IPS-NIHi11 (cell line): ENCODE measurements at regions not wholly inside any gene's neighbourhood (a gene's known extent, or its start where the extent isn't known, plus 50 kb on each side); places are given as distances from the start of the nearest gene placed in this dataset.
"Not testable (repeated sequence)": the region's sequence is repeated elsewhere in the genome, so short reads cannot be mapped to it uniquely, and the experiment has no call there.

Experiments used
- DNase-seq: peaks from one replicate; pipeline ENCODE4 v3.0.0; 2012; ENCODE audit warnings: mixed read lengths, low spot score

DNA sequence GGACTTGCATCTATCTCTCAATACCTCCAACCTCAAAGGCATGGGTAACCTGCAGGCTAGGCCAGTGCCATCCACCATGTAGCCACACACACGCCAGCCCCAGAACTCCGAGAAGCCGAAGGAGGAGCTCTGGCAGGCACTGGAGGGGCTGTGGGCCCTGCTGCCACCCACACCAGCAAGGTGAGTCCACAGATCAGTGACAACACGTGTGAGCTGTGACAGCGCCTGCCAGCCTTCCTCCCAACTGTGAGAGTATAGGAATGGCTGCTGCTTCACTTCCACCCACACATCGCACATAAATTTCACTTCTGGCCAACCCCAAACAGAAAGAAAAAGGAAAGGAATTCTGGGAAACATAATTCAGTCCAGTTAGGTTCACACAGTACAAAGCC is 422.6 kb downstream of the BCOR start:
- DNase-seq: no peak

DNA sequence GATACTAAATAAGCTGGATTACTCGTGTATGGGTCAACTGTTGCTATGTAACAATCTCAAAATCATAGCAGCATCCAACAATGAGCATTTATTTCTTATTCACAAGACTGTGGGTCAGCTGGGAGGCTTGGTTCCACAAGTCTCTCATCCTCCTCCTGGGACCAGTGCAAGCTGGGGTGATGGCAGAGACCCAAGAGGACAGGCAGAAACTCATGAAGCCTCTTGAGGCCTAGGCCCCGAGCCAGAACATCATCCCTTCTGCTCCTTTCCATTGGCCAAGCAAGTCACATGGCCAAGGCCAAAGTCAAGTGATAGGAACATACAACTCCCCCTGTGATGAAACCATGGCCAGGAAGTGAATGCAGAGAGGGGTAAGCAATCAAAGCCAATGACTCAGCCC is 422.1 kb downstream of the BCOR start:
- no peak for DNase-seq

DNA sequence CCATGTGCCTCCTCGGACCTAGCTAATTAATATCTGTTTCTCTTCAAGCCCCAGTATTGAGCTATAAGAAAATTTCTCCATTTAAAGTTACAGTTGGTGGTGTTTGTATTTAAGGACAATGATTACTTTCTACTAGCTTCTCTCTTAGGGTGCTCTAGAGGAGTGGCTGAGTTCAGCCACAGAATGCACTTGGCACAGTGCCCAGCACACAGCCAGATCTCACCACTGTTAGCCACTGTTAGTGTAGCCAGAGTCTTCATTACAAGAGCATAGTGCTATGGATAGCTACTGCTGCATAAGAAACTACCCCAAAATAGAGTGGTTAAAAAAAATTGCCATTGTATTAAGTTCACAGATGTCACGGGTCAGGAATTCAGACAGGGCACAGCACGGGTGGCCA is 421.3 kb downstream of the BCOR start:
- DNase-seq: no peak

DNA sequence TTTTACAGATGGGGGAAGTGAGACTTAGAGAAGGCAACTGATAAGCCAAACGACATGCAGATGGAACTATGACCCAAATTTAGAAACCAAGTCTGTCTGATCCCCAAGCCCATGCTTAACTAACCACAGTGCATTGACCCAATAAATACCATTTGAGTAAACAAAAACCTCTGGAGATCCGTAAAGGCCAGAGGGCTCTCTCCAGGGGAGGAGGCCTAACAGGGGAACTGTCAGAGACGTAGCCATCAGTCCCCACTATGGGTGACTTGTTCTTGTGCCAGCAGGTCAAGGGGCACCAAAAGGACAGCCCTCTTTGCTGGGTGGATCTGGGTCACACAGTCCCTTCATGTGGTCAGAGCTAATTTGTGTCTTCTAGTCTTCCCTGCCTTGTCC is 420.2 kb downstream of the BCOR start:
- no peak for DNase-seq

DNA sequence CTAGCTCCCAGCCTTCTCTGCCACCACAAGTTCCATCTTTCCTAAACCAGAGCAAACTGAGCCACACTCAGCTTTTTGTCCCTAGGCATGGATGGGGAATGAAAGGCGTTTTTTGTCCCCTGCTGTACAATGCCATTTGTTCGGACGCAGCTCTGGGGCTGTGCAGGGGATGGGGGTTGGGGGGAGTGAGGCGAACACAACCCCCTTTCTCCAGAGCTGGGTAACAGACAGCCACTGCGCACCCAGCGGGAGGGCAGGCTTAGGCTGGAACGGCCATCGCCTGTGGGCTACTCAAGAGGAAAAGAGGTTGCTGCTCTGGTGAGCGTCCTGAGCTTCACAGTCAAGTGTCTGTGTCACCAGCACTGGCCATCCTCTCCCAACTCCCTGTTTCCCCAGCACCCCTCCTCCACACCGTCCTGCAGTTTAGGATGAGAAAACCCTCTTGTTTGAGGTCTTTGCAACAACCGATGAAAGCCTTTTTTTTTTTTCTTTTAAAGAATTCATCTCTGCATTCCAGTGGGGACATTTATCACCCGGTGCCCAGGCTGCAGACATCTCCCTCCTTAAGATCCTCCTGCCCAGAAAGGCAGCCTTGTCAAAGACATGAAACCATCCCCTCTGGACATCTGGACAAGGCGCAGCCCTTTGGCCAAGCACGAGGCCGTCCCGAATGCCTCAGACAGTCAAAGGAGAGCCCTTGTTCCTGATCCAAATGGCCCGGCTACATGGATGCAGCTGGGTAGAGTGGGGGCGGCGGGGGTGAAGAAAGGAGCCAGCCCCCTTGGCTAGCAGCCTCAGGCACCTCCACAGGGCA is 419.6 kb downstream of the BCOR start:
- DNase-seq: no peak

DNA sequence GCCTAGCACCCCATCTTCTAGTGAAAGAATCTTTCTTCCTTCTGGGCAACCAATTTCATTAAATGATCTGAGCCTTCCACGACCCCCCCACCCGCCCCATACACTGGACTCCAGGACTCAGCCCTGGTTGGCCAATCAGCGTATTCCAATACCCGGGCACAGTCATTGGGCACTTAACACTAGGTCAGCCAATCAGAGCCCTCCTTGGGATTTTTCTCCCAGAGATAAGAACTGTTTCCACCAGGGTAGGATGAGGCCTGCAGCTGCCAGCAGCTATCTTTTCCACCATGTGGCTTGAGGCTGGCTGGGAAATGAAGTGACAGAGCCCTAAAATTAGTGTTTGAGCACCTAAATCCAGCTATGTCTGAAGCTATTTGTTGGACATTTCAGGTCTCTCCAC is 418.8 kb downstream of the BCOR start:
- DNase-seq: peak; percentile 14

DNA sequence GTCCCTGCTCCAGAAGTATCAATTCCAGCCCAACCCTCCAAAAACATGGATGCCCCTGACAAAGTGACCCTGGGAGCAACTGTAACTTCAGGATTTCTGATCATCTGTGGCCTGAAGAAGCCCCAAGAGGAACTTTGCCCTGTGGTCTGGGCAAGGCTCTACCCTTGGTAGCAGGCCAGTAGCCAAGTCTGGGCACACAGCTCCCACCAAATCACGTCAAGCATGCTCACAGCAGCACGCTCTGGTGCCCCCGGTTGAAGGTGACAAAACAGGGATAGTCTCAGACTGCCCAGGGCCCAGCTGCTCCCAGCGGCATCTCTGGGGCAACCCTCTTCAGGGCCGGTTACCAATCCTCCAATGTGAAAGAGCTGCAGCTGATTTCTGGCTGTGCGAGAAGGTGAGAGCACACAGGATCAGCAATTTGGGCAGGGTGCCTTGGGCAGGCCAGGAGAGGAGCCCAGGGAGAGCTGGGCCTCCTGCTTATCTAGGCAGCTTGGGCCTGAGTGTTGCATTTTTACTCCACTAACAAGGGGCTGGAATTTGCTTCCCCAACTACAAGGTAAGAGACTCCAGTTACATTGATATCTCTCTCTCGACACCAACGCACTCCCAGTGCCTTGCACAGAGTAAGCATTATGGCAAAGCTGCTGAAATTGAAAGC is 418.1 kb downstream of the BCOR start:
- no peak for DNase-seq

DNA sequence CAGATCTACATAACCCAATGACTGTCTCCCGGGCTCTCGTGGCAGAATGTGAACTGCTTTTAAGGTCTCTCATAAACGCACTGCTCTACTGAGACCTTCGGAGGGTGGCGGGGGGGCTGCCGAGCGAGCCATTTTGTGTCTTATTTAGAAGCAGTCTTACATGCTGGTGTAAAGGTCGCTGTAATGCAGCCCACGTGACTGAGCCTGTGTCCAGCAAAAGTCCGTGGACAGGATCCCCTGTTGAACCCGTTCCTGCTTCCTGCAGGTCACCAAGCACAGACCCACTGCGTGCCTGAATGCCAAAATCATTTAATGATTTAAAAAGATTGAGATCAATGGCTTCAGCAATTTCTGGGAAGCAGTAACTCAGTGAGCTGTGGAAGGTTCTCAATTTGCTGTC is 415.9 kb downstream of the BCOR start:
- DNase-seq: no peak

DNA sequence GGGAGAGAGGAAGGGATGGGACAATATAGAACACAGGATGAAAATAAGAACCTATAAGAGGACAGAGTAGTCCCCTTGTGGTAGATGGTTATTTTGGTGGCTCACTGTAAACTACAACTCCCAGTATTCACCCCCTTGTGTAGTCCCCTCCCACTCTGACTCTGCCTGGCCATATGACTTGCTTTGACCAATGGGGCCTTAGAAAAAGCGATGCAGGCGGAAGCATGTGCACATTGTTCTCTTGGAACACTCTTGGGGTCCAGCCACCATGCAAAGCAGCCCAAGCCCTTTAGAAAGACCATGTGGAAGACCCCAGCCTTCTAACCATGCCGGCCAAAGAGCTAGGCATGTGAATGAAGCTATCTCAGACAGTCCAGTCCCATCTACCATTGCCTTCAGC is 415.0 kb downstream of the BCOR start:
- DNase-seq: peak; percentile 19

DNA sequence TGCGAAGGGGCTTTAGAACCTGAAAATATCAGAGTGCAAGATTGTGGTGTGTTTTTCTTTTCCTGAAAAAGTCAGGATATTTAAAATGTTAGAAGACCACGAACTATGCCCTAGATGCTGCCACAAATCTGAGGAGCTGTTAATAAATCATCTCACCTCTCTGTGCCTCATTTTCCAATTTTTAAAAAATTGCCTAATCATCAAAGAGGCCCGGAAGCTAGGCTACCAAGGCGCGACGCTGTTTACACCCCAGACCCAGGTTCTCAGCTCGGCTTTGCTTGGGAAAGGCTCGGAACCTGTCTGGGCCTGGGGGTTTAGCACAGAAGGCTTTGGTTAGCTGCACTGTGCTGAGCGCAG is 409.6 kb downstream of the BCOR start:
- DNase-seq: no peak

DNA sequence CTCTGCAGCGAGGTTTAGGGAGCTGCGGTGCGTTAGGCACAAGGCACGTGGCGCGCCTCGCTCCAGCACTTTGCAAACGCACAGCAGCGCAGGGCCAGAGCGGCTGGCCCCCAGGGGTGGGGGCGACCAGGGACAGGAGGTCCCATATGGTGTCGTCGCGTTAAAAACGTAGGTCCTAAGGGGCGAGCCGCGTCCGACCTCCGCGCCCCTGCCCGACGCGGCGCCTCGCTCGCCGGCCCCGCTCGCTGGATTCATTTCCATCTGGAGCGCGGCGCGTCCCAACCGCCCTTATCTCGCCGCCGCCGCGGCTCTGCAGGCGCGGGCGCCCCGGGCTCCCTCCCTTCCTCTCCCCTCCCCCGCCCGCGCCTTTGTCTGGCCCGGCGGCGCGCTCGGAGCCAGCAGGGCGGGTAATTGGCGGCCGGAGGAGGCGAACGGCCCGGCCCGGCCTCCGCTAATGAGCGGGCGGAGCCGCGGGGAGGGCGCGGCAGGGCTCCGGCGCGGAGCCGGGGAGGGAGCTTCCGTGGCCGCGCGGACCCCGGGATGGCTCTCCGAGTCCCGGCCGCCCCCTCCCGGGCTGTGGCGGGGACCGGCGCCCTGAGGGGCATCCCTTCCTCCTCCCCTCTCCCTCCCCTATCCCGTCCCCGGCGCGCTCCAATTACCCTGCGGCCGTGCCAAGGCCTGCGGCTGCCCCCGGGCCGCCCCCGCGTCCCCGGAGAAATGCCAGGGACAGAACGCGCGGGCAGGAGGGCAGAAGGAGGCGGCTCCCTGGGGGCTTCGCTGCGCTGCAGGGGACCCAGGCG is 409.0 kb downstream of the BCOR start:
- peak; percentile 80 for DNase-seq

DNA sequence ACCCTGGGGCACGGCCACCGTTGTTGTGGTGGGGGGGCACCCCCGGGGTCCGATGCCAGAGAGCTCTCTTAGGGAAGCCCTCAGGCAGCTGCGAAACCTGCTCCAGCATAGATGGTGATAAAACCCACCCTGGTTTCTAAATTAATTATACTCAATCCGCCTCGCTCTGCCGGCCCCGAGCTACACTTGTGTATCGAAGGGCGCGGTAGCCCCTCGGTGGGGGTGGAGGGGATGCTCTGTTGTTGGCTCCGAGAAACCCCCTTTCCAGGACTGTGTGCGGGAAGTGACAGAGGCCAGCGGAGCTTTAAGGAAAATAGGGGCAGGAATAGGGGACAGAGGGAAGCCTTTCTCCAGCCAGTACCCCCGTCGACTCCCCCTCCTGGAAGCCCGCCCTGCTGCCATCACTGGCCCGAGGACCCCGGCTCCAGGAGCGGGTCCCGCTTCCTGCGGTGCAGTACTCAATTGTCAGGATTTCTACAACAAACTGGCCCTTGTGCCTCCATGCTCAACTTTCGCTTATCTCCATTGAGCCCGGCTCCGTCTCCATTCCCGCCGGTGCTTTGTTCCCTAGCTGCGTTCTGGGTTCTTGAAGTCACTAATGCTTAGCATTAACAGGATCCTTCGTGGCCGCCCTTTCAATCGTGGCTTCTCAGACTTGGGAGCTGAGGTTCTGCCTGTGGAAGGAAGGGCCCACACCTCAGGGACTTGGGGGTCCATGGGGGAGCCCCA is 408.2 kb downstream of the BCOR start:
- peak; percentile 17 for DNase-seq

DNA sequence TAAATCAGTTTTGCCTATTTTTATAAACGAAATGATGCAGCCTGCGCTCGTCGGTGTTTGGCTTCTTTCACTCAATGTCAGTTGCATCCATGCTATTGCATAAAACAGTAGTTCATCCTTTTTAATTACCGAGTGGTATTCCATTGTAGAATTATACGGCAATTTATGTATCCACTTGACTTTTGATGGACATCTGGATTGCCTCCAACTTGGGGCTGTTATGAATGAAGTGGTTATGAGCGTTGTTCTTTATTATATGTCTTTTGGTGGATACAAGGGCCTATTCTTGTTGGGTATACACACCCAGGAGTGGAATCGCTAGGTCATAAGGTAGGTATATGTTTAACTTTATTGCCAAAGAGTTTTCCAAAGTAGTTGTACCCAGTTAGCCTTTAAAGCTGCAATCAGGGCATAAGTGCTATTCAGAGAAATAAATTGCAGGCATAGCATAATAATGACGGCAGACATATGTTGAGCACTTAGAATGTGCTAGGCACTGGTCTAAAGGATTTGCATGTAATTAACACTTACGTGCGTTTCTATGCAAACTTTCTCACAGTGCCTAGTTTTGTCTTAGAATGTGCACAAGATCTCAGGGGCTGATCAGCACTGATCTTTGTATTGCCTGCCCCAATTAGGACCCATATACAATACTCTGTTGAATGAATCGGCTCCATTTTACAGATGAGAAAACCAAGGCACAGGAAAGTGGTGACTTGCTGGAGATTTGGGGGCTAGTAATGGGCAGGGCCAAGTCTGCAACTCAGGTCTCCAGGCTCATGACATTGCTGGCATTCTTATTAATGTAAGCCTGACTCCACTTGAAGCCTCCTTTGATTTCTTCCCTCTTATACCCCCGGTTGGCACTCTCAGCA is 407.0 kb downstream of the BCOR start:
- no peak for DNase-seq

DNA sequence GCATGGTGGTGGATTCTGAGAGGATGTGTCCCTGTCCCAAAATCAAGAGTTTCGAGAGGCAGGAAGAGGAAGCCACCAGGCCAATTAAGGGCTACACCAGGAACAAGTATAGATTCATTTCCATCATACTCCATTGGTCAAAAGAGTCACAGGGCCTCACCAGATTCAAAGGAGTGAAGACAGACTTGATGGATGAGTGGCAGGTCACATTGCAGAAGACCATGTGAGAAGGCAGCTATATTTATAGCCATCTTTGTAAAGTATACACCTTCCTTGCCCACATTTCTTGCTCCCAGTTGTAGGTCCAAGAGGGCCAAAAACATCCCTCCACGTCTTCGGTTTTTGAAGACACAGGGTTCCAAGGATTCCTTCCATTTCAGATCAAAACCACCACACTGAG is 406.0 kb downstream of the BCOR start:
- no peak for DNase-seq

DNA sequence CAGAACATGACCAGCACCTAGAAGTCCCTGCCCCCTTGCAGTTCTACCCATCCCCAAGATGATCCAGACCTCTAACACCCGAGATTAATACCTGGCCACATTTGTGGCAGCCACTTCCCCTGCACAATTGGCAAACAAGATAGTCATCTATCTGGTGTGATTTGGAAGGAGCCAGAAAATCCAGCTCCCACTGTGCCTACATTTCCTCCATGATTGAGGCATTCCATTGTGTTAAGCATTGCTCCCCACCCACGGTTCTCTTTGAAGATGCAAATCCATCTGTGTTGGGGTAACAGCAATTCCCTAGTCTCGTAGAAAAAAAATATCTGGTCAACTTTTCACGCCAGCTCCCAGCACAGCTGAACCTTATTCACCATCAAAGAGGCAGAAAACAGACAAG is 405.0 kb downstream of the BCOR start:
- no peak for DNase-seq

DNA sequence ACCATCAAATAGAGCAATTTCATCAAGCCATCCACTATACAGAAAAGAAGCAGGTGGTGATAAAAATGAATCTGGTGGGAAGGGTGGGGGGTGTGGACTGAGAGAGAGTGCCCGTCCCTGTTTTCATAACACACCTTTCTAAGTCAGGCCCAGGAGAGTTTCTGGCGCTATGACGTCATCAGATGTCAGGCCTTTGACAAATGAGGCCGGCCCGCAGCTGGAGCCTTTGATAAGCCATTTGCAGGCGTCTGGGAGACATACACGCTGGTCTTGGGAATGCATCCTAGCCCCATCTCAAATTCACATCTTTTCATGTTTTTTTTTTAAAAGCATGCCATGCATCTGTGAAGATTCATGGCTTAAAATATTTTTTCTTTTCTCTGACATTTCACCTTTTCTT is 404.5 kb downstream of the BCOR start:
- peak; percentile 17 for DNase-seq

DNA sequence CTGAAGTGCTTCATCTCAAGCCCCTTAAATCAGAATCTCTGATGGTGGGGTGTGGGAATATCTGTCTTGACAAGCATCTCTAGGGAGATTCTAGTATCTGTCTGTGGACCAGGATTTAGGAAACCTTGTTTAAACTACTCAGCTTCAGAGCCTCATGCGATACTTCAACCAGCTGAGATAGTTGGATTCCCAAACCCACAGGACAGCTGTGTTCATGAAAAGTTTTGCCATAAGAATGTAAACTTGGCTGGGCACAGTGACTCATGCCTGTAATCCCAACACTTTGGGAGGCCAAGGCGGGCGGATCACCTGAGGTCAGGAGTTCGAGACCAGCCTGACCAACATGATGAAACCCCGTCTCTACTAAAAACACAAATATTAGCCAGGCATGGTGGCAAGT is 395.1 kb downstream of the BCOR start:
- not testable (repeated sequence) for DNase-seq

DNA sequence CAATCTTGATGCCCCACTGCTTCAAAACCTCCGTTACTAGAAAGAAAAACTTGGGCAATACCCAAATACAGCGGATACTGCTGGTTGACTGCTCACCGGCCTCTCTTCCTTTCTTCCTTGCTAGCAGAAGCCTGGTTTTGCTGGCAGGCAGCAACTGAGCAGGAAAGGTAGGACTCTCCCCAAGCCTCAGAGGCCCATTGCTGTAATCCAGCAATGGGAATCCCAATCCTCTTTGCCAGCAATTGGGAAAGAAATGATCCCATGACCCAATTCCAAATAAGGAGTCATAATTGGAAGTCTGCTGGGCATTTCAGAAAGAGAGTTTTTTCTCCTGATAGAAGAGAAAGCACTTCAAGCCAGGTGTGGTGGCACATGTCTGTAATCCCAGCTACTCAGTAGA is 394.5 kb downstream of the BCOR start:
- DNase-seq: no peak

DNA sequence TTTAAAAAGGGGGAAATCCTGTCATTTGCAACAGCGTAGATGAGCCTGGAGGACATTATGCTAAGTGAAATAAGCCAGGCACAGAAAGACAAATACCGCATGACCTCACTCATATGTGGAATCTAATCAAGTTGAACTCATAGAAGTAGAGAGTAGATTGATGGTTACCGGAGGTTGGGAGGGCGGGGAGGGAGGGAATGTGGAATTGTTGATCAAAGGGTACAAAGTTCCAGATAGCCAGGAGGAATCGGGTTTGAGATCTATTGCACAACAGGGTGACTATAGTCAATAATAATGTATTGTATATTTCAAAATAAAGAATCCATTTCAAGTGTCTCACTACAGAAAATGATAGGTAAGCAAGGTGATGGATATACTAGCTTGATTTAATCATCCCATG is 393.2 kb downstream of the BCOR start:
- DNase-seq: no peak

DNA sequence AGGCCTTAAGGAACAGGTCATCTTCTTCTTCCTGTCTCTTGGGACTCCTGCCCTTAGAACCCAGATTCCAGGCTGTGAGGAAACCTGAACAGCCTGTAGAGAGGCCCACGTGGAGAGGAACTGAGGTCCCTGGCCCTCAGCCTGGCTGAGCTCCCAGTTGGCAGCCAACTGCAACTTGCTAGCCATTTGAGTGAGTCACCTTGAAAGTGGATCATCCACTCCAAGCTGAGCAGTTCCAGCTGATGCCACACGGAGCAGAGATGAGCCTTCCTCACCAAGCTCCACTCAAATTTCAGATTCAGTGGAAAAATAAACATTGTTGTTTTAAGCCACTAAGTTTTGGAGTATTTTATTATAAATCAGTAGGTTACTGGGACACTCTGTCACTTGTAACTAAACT is 392.5 kb downstream of the BCOR start:
- DNase-seq: peak; percentile 31

DNA sequence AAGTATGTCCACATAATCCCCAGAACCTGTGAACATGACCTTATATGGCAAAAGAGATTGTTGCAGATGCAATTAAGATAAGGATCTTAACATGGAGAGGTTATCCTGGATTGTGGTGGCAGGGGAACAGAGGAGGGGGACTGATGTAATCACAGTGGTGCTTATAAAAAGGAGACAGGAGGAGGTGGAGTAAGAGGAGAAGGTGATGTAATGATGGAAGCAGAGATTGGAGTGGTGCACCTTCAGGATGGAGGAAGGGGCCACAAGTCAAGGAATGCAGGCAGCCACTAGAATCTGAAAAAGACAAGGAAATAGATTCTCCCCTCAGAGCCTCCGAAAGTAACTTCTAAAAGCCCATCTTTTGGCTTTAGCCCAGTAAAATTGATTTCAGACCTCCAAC is 388.4 kb downstream of the BCOR start:
- no peak for DNase-seq

DNA sequence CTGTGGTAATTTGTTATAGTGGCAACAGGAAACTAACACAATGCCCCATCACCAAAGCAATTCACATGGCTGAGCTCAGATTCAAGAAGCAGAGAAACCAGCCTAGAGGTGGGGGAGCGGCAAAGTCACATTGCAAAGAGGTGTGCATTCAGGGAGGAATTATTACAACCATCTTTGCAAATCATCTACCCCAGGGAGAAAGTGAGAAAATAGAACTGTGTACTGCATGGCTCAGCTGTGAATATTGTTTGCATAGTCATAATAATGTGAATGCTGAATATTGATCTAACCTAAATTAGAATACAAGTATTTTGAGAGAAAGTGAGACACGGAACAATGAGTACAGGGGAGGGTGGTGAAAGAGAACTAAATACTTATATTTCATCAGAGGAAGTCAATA is 387.9 kb downstream of the BCOR start:
- DNase-seq: no peak
